OCI-LY7 (cell line): ENCODE measurements at regions not wholly inside any gene's neighbourhood (a gene's known extent, or its start where the extent isn't known, plus 50 kb on each side); places are given as distances from the start of the nearest gene placed in this dataset.
A peak's percentile ranks its signal among the peaks of the same experiment; 100 is the strongest.

Experiments
- BruUV-seq: library from RNA; stranded (reverse); fragments of 400-500 nt; replicated peaks from 2 replicates; lab custom pipeline; 2021; lab: Mats Ljungman, UMichigan
- CTCF ChIA-PET: fragments of 300-600 bp; sonication (Branson Sonifier 250); formaldehyde crosslinking; loops from one replicate; lab custom pipeline; 2022; ENCODE audit warnings: antibody characterized with exemption; ENCODE audit not compliant: unreplicated experiment; lab: Charles Lee
- POLR2A ChIA-PET: fragments of 300-600 bp; sonication (Branson Sonifier 250); formaldehyde crosslinking; loops from one replicate; lab custom pipeline; 2022; ENCODE audit warnings: antibody characterized with exemption; lab: Charles Lee
- DNase-seq: peaks from one replicate; pipeline ENCODE4 v3.0.0-alpha.2; 2015; ENCODE audit warnings: low spot score
- H2AFZ ChIP-seq: fragments of 200-600 bp; sonication (generic), shearing (Covaris generic); 2 replicates; pipeline ENCODE4 v1.6.1; 2014; ENCODE audit warnings: mild to moderate bottlenecking, antibody characterized with exemption, low read length, moderate library complexity
- H3K27ac ChIP-seq: fragments of 200-600 bp; sonication (generic); 2 replicates; pipeline ENCODE4 v1.5.1; 2014; ENCODE audit warnings: mixed run types, low read depth, mild to moderate bottlenecking, moderate library complexity, low read length, inconsistent platforms; ENCODE audit not compliant: poor library complexity, severe bottlenecking
- H3K36me3 ChIP-seq: fragments of 200-600 bp; sonication (generic); 2 replicates; pipeline ENCODE4 v1.6.1; 2014; ENCODE audit warnings: mild to moderate bottlenecking, antibody characterized with exemption, low read length, moderate library complexity, mixed read lengths; ENCODE audit not compliant: insufficient read depth
- H3K4me1 ChIP-seq: fragments of 200-600 bp; sonication (generic); 2 replicates; pipeline ENCODE4 v1.5.1; 2014; ENCODE audit warnings: mild to moderate bottlenecking, low read length; ENCODE audit not compliant: insufficient read depth, poor library complexity, severe bottlenecking
- H3K4me2 ChIP-seq: fragments of 200-600 bp; sonication (generic); 2 replicates; pipeline ENCODE4 v1.6.1; 2014; ENCODE audit warnings: mild to moderate bottlenecking, low read length
- H3K4me3 ChIP-seq: fragments of 200-600 bp; sonication (generic); 2 replicates; pipeline ENCODE4 v1.5.1; 2014; ENCODE audit warnings: mild to moderate bottlenecking, low read depth, low read length; ENCODE audit not compliant: poor library complexity, severe bottlenecking
- H3K79me2 ChIP-seq: fragments of 200-600 bp; sonication (generic); 2 replicates; pipeline ENCODE4 v1.6.1; 2016; ENCODE audit warnings: low read depth, mild to moderate bottlenecking, low read length, moderate library complexity, mixed read lengths; ENCODE audit not compliant: insufficient read depth
- H3K9me2 ChIP-seq: fragments of 200-600 bp; sonication (generic); 2 replicates; pipeline ENCODE4 v1.6.1; 2016; ENCODE audit warnings: mild to moderate bottlenecking, low read length, mixed read lengths; ENCODE audit not compliant: insufficient read depth
- H3K9me3 ChIP-seq: fragments of 200-600 bp; sonication (generic); 2 replicates; pipeline ENCODE4 v1.6.1; 2014; ENCODE audit warnings: mild to moderate bottlenecking, mixed run types, low read length, mixed read lengths
- H4K20me1 ChIP-seq: fragments of 200-600 bp; sonication (generic); 2 replicates; pipeline ENCODE4 v1.6.1; 2014; ENCODE audit warnings: mild to moderate bottlenecking, antibody characterized with exemption, low read length, moderate library complexity, mixed read lengths; ENCODE audit not compliant: insufficient read depth
- CTCF ChIP-seq: fragments of 200-600 bp; sonication (generic); conservative IDR thresholded peaks from 2 replicates; pipeline ENCODE4 v1.5.1; 2014; ENCODE audit warnings: mild to moderate bottlenecking, antibody characterized with exemption, low read length, moderate library complexity, mixed read lengths
- EZH2phosphoT487 ChIP-seq: fragments of 200-600 bp; sonication (generic); IDR thresholded peaks from 2 replicates; pipeline ENCODE4 v1.6.1; 2018; ENCODE audit warnings: low read depth, borderline replicate concordance, mild to moderate bottlenecking, mixed run types, antibody characterized with exemption, low read length, moderate library complexity, mixed read lengths
- intact Hi-C: fragments of 100-400 bp; cut with micrococcal nuclease; formaldehyde crosslinking; loops from one replicate; pipeline ENCODE4 v1.10.0; 2022; ENCODE audit not compliant: unreplicated experiment

- DNase-seq: no peak
- no peaks in the 10 kb centered on the region for H3K79me2 ChIP-seq
- no peaks in the 10 kb centered on the region for H3K36me3 ChIP-seq
- H3K9me2 ChIP-seq: no peaks in the 10 kb centered on the region
- H3K4me2 ChIP-seq: no peak overlapping the region
- TF ChIP-seq CTCF: no peak
- TF ChIP-seq EZH2phosphoT487: no peak
- no peak overlapping the region for H2AFZ ChIP-seq
- peaks cover 41% of the 10 kb centered on the region for H3K9me3 ChIP-seq
- no TSS peak for BruUV-seq
- no peak overlapping the region for H3K27ac ChIP-seq
- ChIA-PET CTCF (no interaction called here), POLR2A (no interaction called here)
- no peaks in the 10 kb centered on the region for H3K4me1 ChIP-seq
- intact Hi-C loops: no loop called here
- H3K4me3 ChIP-seq: no peak overlapping the region
- H4K20me1 ChIP-seq: no peaks in the 10 kb centered on the region
Observed at GRCh38 chr13:90545070-90545840, 802.2 kb upstream of the MIR17HG start.

- CTCF ChIA-PET: no interaction called here
Observed at GRCh38 chr13:90547272-90547790, 800.2 kb upstream of the MIR17HG start.

More at GRCh38 chr13:90547272-90547790, 800.2 kb upstream of the MIR17HG start:
- H3K27ac ChIP-seq: no peak overlapping the region
- intact Hi-C loops: no loop called here
- H3K36me3 ChIP-seq: no peaks in the 10 kb centered on the region
- H3K79me2 ChIP-seq: no peaks in the 10 kb centered on the region
- POLR2A ChIA-PET: interaction anchor here (0.5 kb wide), 1 partner anchor 15 kb away, joined by 3 read pairs; no protein-coding TSS in a partner anchor
- H3K4me3 ChIP-seq: no peak overlapping the region
- no peak for TF ChIP-seq EZH2phosphoT487
- TF ChIP-seq CTCF: no peak
- H3K4me1 ChIP-seq: no peaks in the 10 kb centered on the region
- no TSS peak for BruUV-seq
- H4K20me1 ChIP-seq: no peaks in the 10 kb centered on the region
- DNase-seq: peak; percentile 15
- H3K4me2 ChIP-seq: no peak overlapping the region
- peaks cover 41% of the 10 kb centered on the region for H3K9me3 ChIP-seq
- no peak overlapping the region for H2AFZ ChIP-seq
- no peaks in the 10 kb centered on the region for H3K9me2 ChIP-seq
